Vagina (tissue), 2 donors: ENCODE measurements at regions not wholly inside any gene's neighbourhood (a gene's known extent, or its start where the extent isn't known, plus 50 kb on each side); places are given as distances from the start of the nearest gene placed in this dataset.

Experiments used
- POLR2A ChIP-seq, 2 donors: fragments of 450-650 bp; IDR thresholded peaks; one replicate each; pipeline ENCODE4 v1.6.1; 2017; ENCODE audit warnings: antibody characterized with exemption in 2 of 2, mild to moderate bottlenecking in 2 of 2, moderate library complexity in 2 of 2
- POLR2AphosphoS5 ChIP-seq, 2 donors: sonication (generic); formaldehyde crosslinking; IDR thresholded peaks; one replicate each; pipeline ENCODE4 v1.9.0; 2017; ENCODE audit warnings: antibody characterized with exemption in 2 of 2, mild to moderate bottlenecking in 2 of 2, low read depth in 1 of 2; ENCODE audit not compliant: insufficient read depth in 1 of 2
- TF ChIP-seq, protein P1 (sequence below), 3 experiments: fragments of 450-650 bp in 2 of 3; fragments of 200-600 bp in 1 of 3; sonication (generic) in 1 of 3; IDR thresholded peaks; one replicate each; pipeline ENCODE4 v1.5.1; 2017 to 2019; ENCODE audit warnings: antibody characterized with exemption in 3 of 3, mild to moderate bottlenecking in 2 of 3, moderate library complexity in 2 of 3

DNA sequence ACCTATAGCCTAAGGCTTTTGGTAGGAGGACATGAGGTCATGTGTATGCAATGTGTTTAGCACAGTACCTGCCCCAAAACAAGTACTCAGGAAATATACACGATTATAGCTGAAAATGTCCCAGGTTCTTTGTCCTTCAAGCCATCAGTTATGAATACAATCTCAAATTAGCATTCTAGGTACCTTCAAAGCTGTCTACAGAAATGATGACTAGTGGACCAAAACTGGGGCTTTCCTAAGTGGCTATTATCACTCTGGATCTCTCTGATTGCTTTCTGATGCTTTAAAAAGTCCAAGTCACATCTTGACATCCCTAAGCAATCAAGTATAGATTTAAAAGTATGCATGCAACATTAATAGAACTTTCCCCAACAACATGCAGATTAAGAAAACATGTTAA lies 93.0 kb upstream of the SLIT3 start:
- TF ChIP-seq, protein P1, sequence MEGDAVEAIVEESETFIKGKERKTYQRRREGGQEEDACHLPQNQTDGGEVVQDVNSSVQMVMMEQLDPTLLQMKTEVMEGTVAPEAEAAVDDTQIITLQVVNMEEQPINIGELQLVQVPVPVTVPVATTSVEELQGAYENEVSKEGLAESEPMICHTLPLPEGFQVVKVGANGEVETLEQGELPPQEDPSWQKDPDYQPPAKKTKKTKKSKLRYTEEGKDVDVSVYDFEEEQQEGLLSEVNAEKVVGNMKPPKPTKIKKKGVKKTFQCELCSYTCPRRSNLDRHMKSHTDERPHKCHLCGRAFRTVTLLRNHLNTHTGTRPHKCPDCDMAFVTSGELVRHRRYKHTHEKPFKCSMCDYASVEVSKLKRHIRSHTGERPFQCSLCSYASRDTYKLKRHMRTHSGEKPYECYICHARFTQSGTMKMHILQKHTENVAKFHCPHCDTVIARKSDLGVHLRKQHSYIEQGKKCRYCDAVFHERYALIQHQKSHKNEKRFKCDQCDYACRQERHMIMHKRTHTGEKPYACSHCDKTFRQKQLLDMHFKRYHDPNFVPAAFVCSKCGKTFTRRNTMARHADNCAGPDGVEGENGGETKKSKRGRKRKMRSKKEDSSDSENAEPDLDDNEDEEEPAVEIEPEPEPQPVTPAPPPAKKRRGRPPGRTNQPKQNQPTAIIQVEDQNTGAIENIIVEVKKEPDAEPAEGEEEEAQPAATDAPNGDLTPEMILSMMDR (IDR thresholded peaks at IDR 0.05): no peak
- no peak for TF ChIP-seq POLR2A (IDR thresholded peaks at IDR 0.05)
- TF ChIP-seq POLR2AphosphoS5 (IDR thresholded peaks at IDR 0.05; ENCODE audit: insufficient read depth in 1 of 2, low read depth in 1 of 2): no peak
